Endothelial cell of umbilical vein (primary cell): ENCODE measurements at regions not wholly inside any gene's neighbourhood (a gene's known extent, or its start where the extent isn't known, plus 50 kb on each side); places are given as distances from the start of the nearest gene placed in this dataset.

Experiments
- BruUV-seq: library from RNA; stranded (reverse); fragments of 400-500 nt; replicated peaks from 2 replicates; lab custom pipeline; 2021; lab: Mats Ljungman, UMichigan
- CTCF ChIA-PET: fragments of 300-600, 350-600 bp; sonication (Branson Sonifier 250); formaldehyde crosslinking; loops from one replicate; lab custom pipeline; 2021; ENCODE audit warnings: antibody characterized with exemption, inconsistent platforms; lab: Charles Lee
- POLR2A ChIA-PET: fragments of 300-600, 350-600 bp; sonication (Branson Sonifier 250); formaldehyde crosslinking; loops from one replicate; lab custom pipeline; 2021; ENCODE audit warnings: antibody characterized with exemption, inconsistent platforms; lab: Charles Lee
- DNase-seq: peaks from one replicate; pipeline ENCODE4 v3.0.0-alpha.2; 2011; ENCODE audit warnings: low read depth, low spot score
- FAIRE-seq: peaks from 2 replicates; lab custom pipeline; 2011; peaks lifted over from hg19 to GRCh38; lab: Jason Lieb, UNC
- H2AFZ ChIP-seq: 2 replicates; pipeline ENCODE4 v1.6.0; 2012; ENCODE audit warnings: low read depth, low read length, control low read depth, inconsistent platforms
- H3K27ac ChIP-seq: 2 replicates; pipeline ENCODE4 v1.5.1; 2011; ENCODE audit warnings: low read depth, mild to moderate bottlenecking, control low read depth, low read length, moderate library complexity; ENCODE audit not compliant: insufficient read depth
- H3K27me3 ChIP-seq, 2 experiments: 2 replicates each; pipeline versions ENCODE4 v1.6.0 to v1.6.1; 2011; ENCODE audit warnings: low read length in 2 of 2, mixed read lengths in 1 of 2; ENCODE audit not compliant: control insufficient read depth in 2 of 2, insufficient read depth in 2 of 2
- H3K36me3 ChIP-seq, 2 experiments: 2 replicates in 1 of 2; 3 replicates in 1 of 2; pipeline ENCODE4 v1.5.1; 2011; ENCODE audit warnings: low read length in 2 of 2, mild to moderate bottlenecking in 1 of 2, moderate library complexity in 1 of 2; ENCODE audit not compliant: control insufficient read depth in 2 of 2, insufficient read depth in 2 of 2; ENCODE audit errors: extremely low read depth in 1 of 2
- H3K4me1 ChIP-seq: 3 replicates; pipeline ENCODE4 v1.5.1; 2011; ENCODE audit warnings: mild to moderate bottlenecking, low read length; ENCODE audit not compliant: control insufficient read depth, insufficient read depth; ENCODE audit errors: extremely low read depth
- H3K4me2 ChIP-seq: 2 replicates; pipeline ENCODE4 v1.6.1; 2011; ENCODE audit warnings: low read length, control low read depth, mixed read lengths; ENCODE audit not compliant: insufficient read depth
- H3K4me3 ChIP-seq, 3 experiments: fragments of 200-600 bp in 1 of 3; sonication (generic), shearing (Covaris generic) in 1 of 3; replicated peaks in 1 of 3; 2 replicates each; pipeline ENCODE4 v1.5.1; 2011 to 2016; ENCODE audit warnings: control low read depth in 3 of 3, low read length in 3 of 3, mild to moderate bottlenecking in 2 of 3, inconsistent platforms in 1 of 3, low read depth in 1 of 3, moderate library complexity in 1 of 3; ENCODE audit not compliant: insufficient read depth in 1 of 3
- H3K79me2 ChIP-seq: 2 replicates; pipeline ENCODE4 v1.6.0; 2012; ENCODE audit warnings: low read length, inconsistent platforms; ENCODE audit not compliant: control insufficient read depth, insufficient read depth
- H3K9ac ChIP-seq: replicated peaks from 2 replicates; pipeline ENCODE3; 2011; ENCODE audit warnings: low read length, control low read depth; ENCODE audit not compliant: insufficient read depth; ENCODE audit errors: extremely low read depth
- H3K9me1 ChIP-seq: replicated peaks from 3 replicates; pipeline ENCODE4 v1.6.0; 2011; ENCODE audit warnings: mild to moderate bottlenecking, low read length; ENCODE audit not compliant: control insufficient read depth, insufficient read depth; ENCODE audit errors: extremely low read depth
- H3K9me3 ChIP-seq: replicated peaks from 2 replicates; pipeline ENCODE4 v1.5.1; 2012; ENCODE audit warnings: low read length, inconsistent platforms; ENCODE audit not compliant: control insufficient read depth, insufficient read depth
- H4K20me1 ChIP-seq: replicated peaks from 2 replicates; pipeline ENCODE3; 2011; ENCODE audit warnings: mild to moderate bottlenecking, low read length; ENCODE audit not compliant: control insufficient read depth, insufficient read depth; ENCODE audit errors: extremely low read depth
- EZH2 ChIP-seq: IDR thresholded peaks from 2 replicates; pipeline ENCODE4 v1.6.1; 2012; ENCODE audit warnings: borderline replicate concordance, low read depth, mild to moderate bottlenecking, moderate library complexity, low read length, inconsistent platforms; ENCODE audit not compliant: severe bottlenecking
- FOS ChIP-seq: IDR thresholded peaks from 2 replicates; pipeline ENCODE4 v1.6.1; 2011; ENCODE audit warnings: mild to moderate bottlenecking, low read length, moderate library complexity, borderline replicate concordance; ENCODE audit not compliant: insufficient read depth
- JUN ChIP-seq: IDR thresholded peaks from 2 replicates; pipeline ENCODE4 v1.6.1; 2011; ENCODE audit warnings: borderline replicate concordance, low read depth; ENCODE audit not compliant: insufficient read length, insufficient read depth
- MAX ChIP-seq: IDR thresholded peaks from 2 replicates; pipeline ENCODE4 v1.6.1; 2011; ENCODE audit not compliant: insufficient read depth, insufficient read length
- MYC ChIP-seq: IDR thresholded peaks from one replicate; pipeline ENCODE4 v1.6.1; 2011; ENCODE audit warnings: mild to moderate bottlenecking, low read depth, low read length
- POLR2A ChIP-seq: IDR thresholded peaks from 2 replicates; pipeline ENCODE4 v1.6.1; 2012; ENCODE audit warnings: low read depth, mild to moderate bottlenecking, control low read depth, low read length
- POLR2AphosphoS5 ChIP-seq: IDR thresholded peaks from 2 replicates; pipeline ENCODE4 v1.6.1; 2012; ENCODE audit warnings: low read depth, mild to moderate bottlenecking, control low read depth, low read length, moderate library complexity; ENCODE audit not compliant: insufficient read depth
- dilution Hi-C: fragments of 300-500 bp; cut with MboI; formaldehyde crosslinking; loops from one replicate; pipeline ENCODE4 v1.15.0; 2019; ENCODE audit warnings: low sequenced_read_pairs; ENCODE audit not compliant: extremely low pct_ligation_motif_present
- intact Hi-C: fragments of 100-400 bp; cut with micrococcal nuclease; formaldehyde crosslinking; loops from one replicate; pipeline ENCODE4 v1.10.0; 2022

- H3K27ac ChIP-seq, result no peak overlapping the region
- no peak for FAIRE-seq
- no peaks in the 10 kb centered on the region for H4K20me1 ChIP-seq
- no peak overlapping the region for H3K4me2 ChIP-seq
- no peak overlapping the region for H3K9ac ChIP-seq
- no peaks in the 10 kb centered on the region for H3K36me3 ChIP-seq
- peaks cover 14% of the 10 kb centered on the region for H3K9me3 ChIP-seq
- POLR2A ChIA-PET, result no interaction called here
- no peaks in the 10 kb centered on the region for H3K9me1 ChIP-seq
- no peak for DNase-seq
- no peak overlapping the region for H3K4me3 ChIP-seq
- CTCF ChIA-PET, result no interaction called here
- no peaks in the 10 kb centered on the region for H3K4me1 ChIP-seq
- no peaks in the 10 kb centered on the region for H3K27me3 ChIP-seq
- no peak overlapping the region for H2AFZ ChIP-seq
- intact Hi-C loops, result no loop called here
- dilution Hi-C loops, result no loop called here
- TF ChIP-seq MAX (no peak), POLR2A (no peak), FOS (no peak), JUN (no peak), EZH2 (no peak), MYC (no peak), POLR2AphosphoS5 (no peak)
- H3K79me2 ChIP-seq, result no peaks in the 10 kb centered on the region
- BruUV-seq, result no TSS peak
Observed at GRCh38 chr16:17843905-17844304, 373.1 kb upstream of the XYLT1 start.

- TF ChIP-seq FOS, result no peak
- TF ChIP-seq MYC, result no peak
- no peak for TF ChIP-seq POLR2A
- TF ChIP-seq MAX, result no peak
- Histone ChIP-seq H4K20me1 (no peaks in the 10 kb centered on the region), H3K4me3 (no peak overlapping the region), H3K27ac (no peak overlapping the region), H3K9me3 (peaks cover 9% of the 10 kb centered on the region), H2AFZ (no peak overlapping the region), H3K4me2 (no peak overlapping the region), H3K27me3 (no peaks in the 10 kb centered on the region), H3K9ac (no peak overlapping the region), H3K36me3 (no peaks in the 10 kb centered on the region), H3K4me1 (no peaks in the 10 kb centered on the region), H3K9me1 (no peaks in the 10 kb centered on the region), H3K79me2 (no peaks in the 10 kb centered on the region)
- no peak for FAIRE-seq
- ChIA-PET POLR2A (no interaction called here), CTCF (no interaction called here)
- dilution Hi-C loops (no loop called here), intact Hi-C loops (no loop called here)
- no peak for DNase-seq
- BruUV-seq, result no TSS peak
Observed at GRCh38 chr16:17839907-17840306, 369.1 kb upstream of the XYLT1 start.
